ENCODE measurements at regions not wholly inside any gene's neighbourhood (a gene's known extent, or its start where the extent isn't known, plus 50 kb on each side); places are given as distances from the start of the nearest gene placed in this dataset.

- TF ChIP-seq POLR2A (IDR thresholded peaks at IDR 0.05) (no peak), CTCF (IDR thresholded peaks at IDR 0.05) (no peak), EP300 (IDR thresholded peaks at IDR 0.05) (no peak)
Observed at GRCh38 chr16:86758932-86759331, 180.6 kb downstream of the FOXL1 start.

Measured in ovary (tissue), 3 donors.